ENCODE measurements at regions not wholly inside any gene's neighbourhood (a gene's known extent, or its start where the extent isn't known, plus 50 kb on each side); places are given as distances from the start of the nearest gene placed in this dataset.

DNA sequence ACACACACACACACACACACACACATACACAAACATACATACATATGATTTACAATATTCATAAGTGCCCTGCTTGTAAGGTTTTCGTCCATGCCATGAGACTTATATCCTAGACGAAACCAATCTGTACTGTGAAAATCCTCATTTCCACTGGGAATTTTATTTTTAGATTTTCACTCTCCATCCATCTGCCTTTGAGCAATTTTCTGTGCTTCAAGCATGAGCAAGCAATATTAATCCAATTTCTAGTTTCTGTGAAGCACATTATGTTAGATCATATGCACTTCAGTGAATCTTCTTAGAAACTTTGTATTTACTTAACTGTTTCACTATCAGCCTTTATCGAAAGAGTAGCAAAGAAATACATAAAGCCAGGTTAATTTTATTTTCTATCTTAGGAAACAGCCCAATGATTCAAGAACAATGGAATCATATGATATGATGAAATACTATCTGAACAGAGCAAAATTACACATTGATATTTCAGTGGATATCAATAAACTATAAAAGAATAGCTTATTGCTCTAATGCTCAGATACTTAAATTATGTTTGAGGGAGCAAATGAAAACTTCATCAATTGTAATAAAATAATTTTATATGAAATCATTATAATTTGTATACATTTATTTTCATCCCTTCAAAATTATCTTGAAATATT lies 1100.7 kb upstream of the MIR17HG start:
- Histone ChIP-seq H3K9me3 (ENCODE audit: control insufficient read depth, low read length) (no peaks in the 10 kb centered on the region), H3K9ac (no peak overlapping the region), H3K79me2 (no peaks in the 10 kb centered on the region), H3K36me3 (ENCODE audit: control insufficient read depth, insufficient read depth, low read length) (no peaks in the 10 kb centered on the region), H3K4me3 (ENCODE audit: low read depth, low read length) (no peak overlapping the region), H2AFZ (no peak overlapping the region), H3K27ac (no peak overlapping the region), H3K4me2 (ENCODE audit: low read length) (no peak overlapping the region), H3K27me3 (ENCODE audit: control insufficient read depth, insufficient read depth, low read length) (no peaks in the 10 kb centered on the region), H3K4me1 (no peaks in the 10 kb centered on the region)
- TF ChIP-seq, protein P1, sequence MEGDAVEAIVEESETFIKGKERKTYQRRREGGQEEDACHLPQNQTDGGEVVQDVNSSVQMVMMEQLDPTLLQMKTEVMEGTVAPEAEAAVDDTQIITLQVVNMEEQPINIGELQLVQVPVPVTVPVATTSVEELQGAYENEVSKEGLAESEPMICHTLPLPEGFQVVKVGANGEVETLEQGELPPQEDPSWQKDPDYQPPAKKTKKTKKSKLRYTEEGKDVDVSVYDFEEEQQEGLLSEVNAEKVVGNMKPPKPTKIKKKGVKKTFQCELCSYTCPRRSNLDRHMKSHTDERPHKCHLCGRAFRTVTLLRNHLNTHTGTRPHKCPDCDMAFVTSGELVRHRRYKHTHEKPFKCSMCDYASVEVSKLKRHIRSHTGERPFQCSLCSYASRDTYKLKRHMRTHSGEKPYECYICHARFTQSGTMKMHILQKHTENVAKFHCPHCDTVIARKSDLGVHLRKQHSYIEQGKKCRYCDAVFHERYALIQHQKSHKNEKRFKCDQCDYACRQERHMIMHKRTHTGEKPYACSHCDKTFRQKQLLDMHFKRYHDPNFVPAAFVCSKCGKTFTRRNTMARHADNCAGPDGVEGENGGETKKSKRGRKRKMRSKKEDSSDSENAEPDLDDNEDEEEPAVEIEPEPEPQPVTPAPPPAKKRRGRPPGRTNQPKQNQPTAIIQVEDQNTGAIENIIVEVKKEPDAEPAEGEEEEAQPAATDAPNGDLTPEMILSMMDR (IDR thresholded peaks at IDR 0.05) = no peak

DNA sequence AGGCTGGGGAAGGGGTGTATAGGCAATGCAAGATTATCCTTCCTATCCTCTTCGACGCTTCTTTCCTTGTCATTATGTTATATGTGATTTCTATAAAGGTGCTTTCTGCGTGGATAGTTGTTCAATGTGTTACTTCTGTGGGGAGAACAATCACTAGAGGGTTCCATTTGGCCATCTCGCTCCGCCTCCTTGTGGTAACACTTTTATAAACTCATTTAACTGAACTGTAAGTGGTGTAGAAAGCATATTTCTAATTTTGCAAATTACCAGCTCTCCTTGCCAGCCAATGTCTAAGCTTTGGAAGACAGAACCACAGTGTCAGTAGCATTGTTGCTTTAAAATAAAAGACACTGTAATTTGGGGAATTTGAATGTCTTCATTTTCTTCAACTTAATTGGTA lies 1093.7 kb upstream of the MIR17HG start:
- Histone ChIP-seq H2AFZ (no peak overlapping the region), H3K36me3 (ENCODE audit: control insufficient read depth, insufficient read depth, low read length) (no peaks in the 10 kb centered on the region), H3K27me3 (ENCODE audit: control insufficient read depth, insufficient read depth, low read length) (no peaks in the 10 kb centered on the region), H3K4me1 (no peaks in the 10 kb centered on the region), H3K4me2 (ENCODE audit: low read length) (no peak overlapping the region), H3K9ac (no peak overlapping the region), H3K4me3 (ENCODE audit: low read depth, low read length) (no peak overlapping the region), H3K27ac (no peak overlapping the region), H3K9me3 (ENCODE audit: control insufficient read depth, low read length) (no peaks in the 10 kb centered on the region), H3K79me2 (no peaks in the 10 kb centered on the region)
- TF ChIP-seq, protein P1 (IDR thresholded peaks at IDR 0.05) = no peak

DNA sequence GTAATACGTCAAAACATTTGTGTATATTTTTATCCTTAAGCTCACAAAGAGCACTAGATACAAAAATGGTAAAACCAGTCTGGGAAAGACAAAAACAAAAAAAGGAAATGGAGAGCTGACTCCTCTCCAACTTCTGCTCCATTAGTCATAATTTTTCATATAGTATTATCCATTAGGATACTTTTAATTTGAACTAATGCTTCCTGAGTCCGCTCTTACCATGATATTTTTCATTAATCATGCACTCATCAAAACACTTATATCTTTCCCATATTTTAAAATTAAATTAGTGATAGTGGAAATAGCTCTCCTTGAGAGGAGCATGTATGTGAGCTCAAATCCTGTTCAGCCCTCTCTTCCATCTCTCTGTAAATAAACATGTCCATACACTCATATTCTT lies 1093.0 kb upstream of the MIR17HG start:
- Histone ChIP-seq H3K27me3 (ENCODE audit: control insufficient read depth, insufficient read depth, low read length) (no peaks in the 10 kb centered on the region), H3K79me2 (no peaks in the 10 kb centered on the region), H3K36me3 (ENCODE audit: control insufficient read depth, insufficient read depth, low read length) (no peaks in the 10 kb centered on the region), H3K9ac (no peak overlapping the region), H3K27ac (no peak overlapping the region), H3K9me3 (ENCODE audit: control insufficient read depth, low read length) (no peaks in the 10 kb centered on the region), H3K4me3 (ENCODE audit: low read depth, low read length) (no peak overlapping the region), H3K4me2 (ENCODE audit: low read length) (no peak overlapping the region), H3K4me1 (no peaks in the 10 kb centered on the region), H2AFZ (no peak overlapping the region)
- TF ChIP-seq, protein P1 (IDR thresholded peaks at IDR 0.05) = no peak

DNA sequence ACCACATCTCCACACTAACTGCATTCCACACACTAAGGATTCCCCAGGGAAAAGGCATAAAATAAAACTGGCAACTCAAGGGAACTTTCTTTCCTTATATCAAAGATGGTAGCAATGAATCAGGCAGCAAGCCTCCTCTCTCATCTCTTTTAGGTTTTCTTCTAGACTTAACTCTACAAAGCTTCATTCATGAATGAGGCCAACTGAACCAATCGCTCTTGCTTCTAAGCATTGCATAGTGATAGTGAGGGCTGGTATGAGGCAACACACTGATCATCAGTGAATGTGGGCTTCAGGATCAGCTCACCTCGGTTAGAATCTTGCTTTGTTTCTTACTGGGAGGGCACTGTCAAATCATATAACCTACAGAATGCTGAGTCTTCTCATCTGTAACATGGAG lies 1090.7 kb upstream of the MIR17HG start:
- H3K9me3 ChIP-seq (ENCODE audit: control insufficient read depth, low read length) = no peaks in the 10 kb centered on the region
- H2AFZ ChIP-seq = no peak overlapping the region
- no peaks in the 10 kb centered on the region for H3K4me1 ChIP-seq
- no peaks in the 10 kb centered on the region for H3K36me3 ChIP-seq (ENCODE audit: control insufficient read depth, insufficient read depth, low read length)
- no peak overlapping the region for H3K4me2 ChIP-seq (ENCODE audit: low read length)
- no peaks in the 10 kb centered on the region for H3K27me3 ChIP-seq (ENCODE audit: control insufficient read depth, insufficient read depth, low read length)
- H3K27ac ChIP-seq = no peak overlapping the region
- no peak overlapping the region for H3K9ac ChIP-seq
- TF ChIP-seq, protein P1 (IDR thresholded peaks at IDR 0.05) = no peak
- no peak overlapping the region for H3K4me3 ChIP-seq (ENCODE audit: low read depth, low read length)
- H3K79me2 ChIP-seq = no peaks in the 10 kb centered on the region

DNA sequence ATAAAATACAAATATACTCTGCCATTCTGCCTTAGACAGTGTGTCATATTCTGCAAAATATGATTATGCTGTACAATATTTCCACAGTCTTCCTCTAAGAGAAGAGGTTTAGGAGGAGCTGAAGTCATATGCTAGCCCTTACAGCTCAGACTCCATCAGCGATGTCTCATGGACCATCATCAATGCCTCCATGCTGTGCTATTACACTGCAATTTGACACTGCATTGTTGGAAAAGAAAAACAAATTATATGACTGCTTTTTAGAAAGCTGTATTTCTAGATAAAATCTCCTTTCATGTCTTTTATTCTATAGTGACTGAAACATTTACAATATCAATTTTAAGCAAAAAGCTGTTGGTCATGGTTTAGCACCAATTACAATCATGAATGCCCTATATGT lies 1089.4 kb upstream of the MIR17HG start:
- H3K79me2 ChIP-seq = no peaks in the 10 kb centered on the region
- H2AFZ ChIP-seq = no peak overlapping the region
- TF ChIP-seq, protein P1 (IDR thresholded peaks at IDR 0.05) = no peak
- H3K27me3 ChIP-seq (ENCODE audit: control insufficient read depth, insufficient read depth, low read length) = no peaks in the 10 kb centered on the region
- H3K27ac ChIP-seq = no peak overlapping the region
- no peaks in the 10 kb centered on the region for H3K9me3 ChIP-seq (ENCODE audit: control insufficient read depth, low read length)
- H3K36me3 ChIP-seq (ENCODE audit: control insufficient read depth, insufficient read depth, low read length) = no peaks in the 10 kb centered on the region
- no peaks in the 10 kb centered on the region for H3K4me1 ChIP-seq
- no peak overlapping the region for H3K4me3 ChIP-seq (ENCODE audit: low read depth, low read length)
- no peak overlapping the region for H3K9ac ChIP-seq
- no peak overlapping the region for H3K4me2 ChIP-seq (ENCODE audit: low read length)

Data from parathyroid adenoma (tissue), 2 donors.